Adrenal gland (tissue), 9 donors: ENCODE measurements at regions not wholly inside any gene's neighbourhood (a gene's known extent, or its start where the extent isn't known, plus 50 kb on each side); places are given as distances from the start of the nearest gene placed in this dataset.

ENCODE experiments used
- DNase-seq, 7 donors: peaks; one replicate each; pipeline ENCODE4 v3.0.0-alpha.2; 2019 to 2020
- H3K27ac ChIP-seq, 5 donors: fragments of 200-600 bp; sonication (generic) in 4 of 5; 1 replicate in 3 of 5; 2 replicates in 2 of 5; pipeline versions ENCODE4 v1.5.1 to v1.8.0; 2016 to 2020; ENCODE audit warnings: mild to moderate bottlenecking in 1 of 5
- H3K27me3 ChIP-seq: fragments of 200-600 bp; 2 replicates; pipeline ENCODE4 v1.8.0; 2021
- H3K36me3 ChIP-seq, 2 donors: fragments of 200-600 bp; replicated peaks in 1 of 2; 1 replicate in 1 of 2; 2 replicates in 1 of 2; pipeline versions ENCODE4 v1.5.1 to v1.8.0; 2018 to 2022
- H3K4me1 ChIP-seq, 2 donors: fragments of 200-600 bp; replicated peaks in 1 of 2; 1 replicate in 1 of 2; 2 replicates in 1 of 2; pipeline versions ENCODE4 v1.5.1 to v1.8.0; 2018 to 2021
- H3K4me3 ChIP-seq, 4 donors: fragments of 200-600 bp; sonication (generic) in 3 of 4; one replicate each; pipeline ENCODE4 v1.5.1; 2016 to 2018
- H3K9me3 ChIP-seq, 3 donors: fragments of 200-600 bp; sonication (generic) in 1 of 3; replicated peaks in 1 of 3; 1 replicate in 2 of 3; 2 replicates in 1 of 3; pipeline versions ENCODE4 v1.5.1 to v1.8.0; 2016 to 2021
- CTCF ChIP-seq, 6 experiments: fragments of 450-650 bp in 4 of 6; fragments of 200-600 bp in 2 of 6; sonication (generic) in 1 of 6; IDR thresholded peaks; 1 replicate in 5 of 6; 2 replicates in 1 of 6; pipeline versions ENCODE4 v1.5.1 to v1.8.0; 2016 to 2021; ENCODE audit warnings: antibody characterized with exemption in 6 of 6, mild to moderate bottlenecking in 2 of 6, moderate library complexity in 1 of 6
- POLR2A ChIP-seq, 2 donors: fragments of 450-650 bp; IDR thresholded peaks; one replicate each; pipeline ENCODE4 v1.6.1; 2017; ENCODE audit warnings: antibody characterized with exemption in 2 of 2, mild to moderate bottlenecking in 2 of 2, moderate library complexity in 1 of 2
- WGBS, 4 donors: extraction: QIAGEN DNeasy Blood & Tissue Kit in 2 of 4; methylation state at CpG; one replicate each; pipeline versions ENCODE4 v1.1.5 to v1.1.7; 2013 to 2017; 5-methylcytosine and 5-hydroxymethylcytosine counted together
- intact Hi-C, 2 donors: fragments of 100-400 bp; cut with DNase I; formaldehyde crosslinking; loops; one replicate each; pipeline versions ENCODE4 v1.14.1 to v1.15.0; 2022 to 2023
- donor health status: healthy with polysubstance abuse.
- donor health status: Bipolar disorder and iron deficiency.
- donor health status: DM: yes; HTN: yes; CAD: no.
- donor health status: DM: no; HTN: no; CAD: no.
- donor health status: DM: no; HTN: no; CAD: no.

DNA sequence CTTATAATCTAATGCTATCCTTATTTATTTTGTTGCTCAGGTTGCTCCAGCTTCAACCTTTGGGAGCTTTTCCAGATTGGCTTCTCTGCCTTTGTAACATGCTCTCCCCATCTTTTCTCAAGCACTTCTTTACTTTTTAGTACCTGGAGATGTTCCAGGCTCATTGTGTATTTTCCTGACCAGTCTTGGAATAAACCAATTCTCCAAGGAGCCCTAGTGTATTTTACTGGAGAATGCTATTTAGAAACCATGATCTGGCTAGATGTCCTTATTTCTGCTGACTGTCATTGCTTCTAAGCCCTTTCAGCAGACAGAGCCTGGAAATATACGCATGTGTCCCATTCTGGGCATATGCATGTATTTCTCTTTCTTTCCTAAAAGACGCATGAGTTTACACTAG is 95.7 kb downstream of the EMX2 start:
- Histone ChIP-seq H3K4me1 (no peaks in the 10 kb centered on the region), H3K27me3 (no peaks in the 10 kb centered on the region), H3K4me3 (no peak overlapping the region), H3K36me3 (no peaks in the 10 kb centered on the region), H3K9me3 (no peaks in the 10 kb centered on the region), H3K27ac (no peak overlapping the region)
- intact Hi-C loops, result no loop called here
- no peak for DNase-seq
- WGBS, 4 donors, result 73 to 87% (median 81%) methylated on average over 2 of the region's 2 CpGs
- TF ChIP-seq POLR2A (IDR thresholded peaks at IDR 0.05) (no peak), CTCF (IDR thresholded peaks at IDR 0.05) (no peak)

DNA sequence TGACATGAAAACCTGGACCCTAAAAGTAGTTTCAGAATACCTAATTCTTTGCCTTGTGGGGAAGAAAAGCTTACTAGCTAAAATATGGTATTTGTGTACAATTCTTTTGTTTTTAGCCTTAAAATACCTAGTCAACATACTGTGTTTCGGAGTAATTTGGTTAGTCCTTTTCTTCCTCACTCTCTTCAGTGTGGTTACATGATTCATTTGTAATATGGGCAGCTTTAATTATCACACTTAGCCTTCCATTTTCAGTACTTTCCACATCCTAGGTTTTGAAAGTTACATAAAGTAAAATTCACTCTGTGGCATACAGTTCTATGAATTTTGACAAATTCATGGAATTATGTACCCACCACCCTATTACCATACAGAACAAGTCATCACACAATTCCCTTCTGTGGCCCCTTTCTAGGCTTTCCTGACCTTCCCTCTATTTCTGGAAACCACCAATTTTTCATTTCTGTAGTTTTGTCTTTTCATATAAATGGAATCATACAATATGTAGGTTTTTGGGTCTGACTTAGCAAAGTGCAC is 96.2 kb downstream of the EMX2 start:
- no peak for DNase-seq
- no peaks in the 10 kb centered on the region for H3K4me1 ChIP-seq
- intact Hi-C loops, result no loop called here
- no peak for TF ChIP-seq POLR2A (IDR thresholded peaks at IDR 0.05)
- TF ChIP-seq CTCF (IDR thresholded peaks at IDR 0.05), result no peak
- H3K4me3 ChIP-seq, result no peak overlapping the region
- 69 to 96% (median 74%) methylated on average over 1 of the region's 1 CpG for WGBS, 4 donors
- H3K36me3 ChIP-seq, result no peaks in the 10 kb centered on the region
- H3K9me3 ChIP-seq, result no peaks in the 10 kb centered on the region
- H3K27me3 ChIP-seq, result no peaks in the 10 kb centered on the region
- H3K27ac ChIP-seq, result no peak overlapping the region

DNA sequence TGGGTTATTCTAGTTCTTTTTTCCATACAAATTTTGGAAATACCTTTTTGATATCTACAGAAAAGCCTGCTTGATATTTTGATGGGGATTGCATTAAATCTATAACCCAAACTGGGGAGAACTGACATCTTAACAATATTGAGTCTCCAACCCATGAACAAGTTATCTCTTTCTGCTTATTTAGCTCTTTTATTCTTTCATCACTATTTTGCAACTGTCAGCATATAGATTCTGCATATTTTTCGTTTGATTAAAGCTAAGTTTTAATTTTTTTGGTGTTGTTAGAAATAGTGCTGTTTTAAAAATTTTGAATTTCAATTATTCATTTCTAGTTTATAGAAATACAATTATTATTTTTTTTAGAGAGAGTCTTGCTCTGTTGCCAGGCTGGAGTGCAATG is 97.9 kb downstream of the EMX2 start:
- H3K4me3 ChIP-seq, result no peak overlapping the region
- H3K27ac ChIP-seq, result no peak overlapping the region
- TF ChIP-seq CTCF (IDR thresholded peaks at IDR 0.05), result no peak
- no peak for TF ChIP-seq POLR2A (IDR thresholded peaks at IDR 0.05)
- peaks cover 4% of the 10 kb centered on the region for H3K27me3 ChIP-seq
- no peaks in the 10 kb centered on the region for H3K4me1 ChIP-seq
- 25 to 33% (median 27%) methylated on average over 1 of the region's 1 CpG for WGBS, 4 donors
- intact Hi-C loops, result no loop called here
- H3K9me3 ChIP-seq, result no peaks in the 10 kb centered on the region
- H3K36me3 ChIP-seq, result no peaks in the 10 kb centered on the region
- DNase-seq, result no peak

DNA sequence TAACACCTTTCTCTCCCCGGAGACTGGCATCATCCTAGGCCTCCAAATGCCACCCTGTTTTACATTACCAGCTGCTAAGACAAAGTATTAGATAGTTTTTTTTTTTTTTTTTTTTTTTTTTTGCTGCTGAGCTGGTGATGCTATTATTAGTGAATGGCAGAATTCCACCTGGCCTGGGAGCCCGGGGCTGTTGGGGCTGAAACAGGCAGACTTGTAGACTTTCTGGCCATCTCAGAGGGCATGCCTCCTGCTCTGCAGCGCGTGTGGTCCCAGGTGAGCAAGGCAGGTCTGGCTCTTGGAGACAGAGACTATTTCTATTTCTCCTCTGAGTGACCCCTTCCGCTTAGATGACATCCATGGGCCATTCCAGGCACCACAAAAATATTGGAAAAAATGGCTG is 104.2 kb downstream of the EMX2 start:
- TF ChIP-seq CTCF (IDR thresholded peaks at IDR 0.05), result no peak
- TF ChIP-seq POLR2A (IDR thresholded peaks at IDR 0.05), result no peak
- intact Hi-C loops, result no loop called here
- Histone ChIP-seq H3K36me3 (no peaks in the 10 kb centered on the region), H3K4me3 (no peak overlapping the region), H3K9me3 (no peaks in the 10 kb centered on the region), H3K4me1 (no peaks in the 10 kb centered on the region), H3K27ac (no peak overlapping the region), H3K27me3 (peaks cover 4% of the 10 kb centered on the region)
- 65 to 90% (median 89%) methylated on average over 5 of the region's 5 CpGs for WGBS, 4 donors
- DNase-seq, result no peak
